HG02870 (cell line): ENCODE measurements at regions not wholly inside any gene's neighbourhood (a gene's known extent, or its start where the extent isn't known, plus 50 kb on each side); places are given as distances from the start of the nearest gene placed in this dataset.

Source experiments
- ATAC-seq: cut with Tn5 transposase; IDR thresholded peaks from one replicate; pipeline ENCODE4 v1.9.1; 2021; ENCODE audit warnings: mild to moderate bottlenecking, moderate library complexity; ENCODE audit not compliant: unreplicated experiment

GRCh38 chr5:67488885-67489284 lies 292.3 kb upstream of the CD180 start:
- ATAC-seq = no peak

GRCh38 chr5:67487862-67488261 lies 291.3 kb upstream of the CD180 start:
- no peak for ATAC-seq

- no peak for ATAC-seq
Observed at GRCh38 chr5:67483453-67484030, 286.9 kb upstream of the CD180 start.

- no peak for ATAC-seq
Observed at GRCh38 chr5:67481362-67481761, 284.8 kb upstream of the CD180 start.

DNA sequence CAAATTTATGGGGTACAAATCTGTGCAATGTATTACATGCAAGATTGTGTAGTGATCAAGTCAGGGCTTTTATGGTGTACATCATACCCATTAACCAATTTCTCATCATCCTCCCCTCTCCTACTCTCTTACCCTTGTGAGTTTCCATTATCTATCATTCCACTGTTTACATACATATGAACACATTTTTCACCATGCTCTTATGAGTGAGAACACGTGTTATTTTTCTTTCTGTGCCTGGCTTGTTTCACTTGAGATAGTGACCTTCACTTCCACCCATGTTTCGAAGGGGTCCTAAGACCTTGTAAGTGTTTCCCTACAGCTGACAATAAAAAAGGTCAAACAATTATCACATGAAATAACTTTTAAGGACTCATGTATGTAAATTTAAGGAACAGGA lies 281.7 kb upstream of the CD180 start:
- ATAC-seq = no peak

GRCh38 chr5:67476995-67477394 lies 280.4 kb upstream of the CD180 start:
- ATAC-seq = no peak

GRCh38 chr5:67476531-67476930 lies 279.9 kb upstream of the CD180 start:
- no peak for ATAC-seq

DNA sequence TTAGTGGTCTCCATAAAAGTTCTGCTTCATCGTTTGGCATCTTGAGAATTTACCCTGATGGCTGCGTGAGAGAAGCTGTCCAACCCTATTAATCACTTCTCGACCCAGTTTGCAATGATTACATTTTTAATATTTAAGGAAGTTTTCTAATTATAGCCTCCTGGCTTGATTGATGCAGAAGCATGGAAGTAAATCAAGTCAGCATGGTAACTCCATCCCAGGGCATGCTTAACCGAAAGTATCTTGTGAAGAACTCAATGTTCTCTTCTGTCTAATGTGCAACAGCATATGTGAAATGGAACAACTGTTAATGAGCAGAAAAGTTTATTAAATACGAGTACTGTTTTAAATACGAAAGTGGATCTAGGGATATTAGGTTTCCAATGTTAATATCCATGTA lies 278.9 kb upstream of the CD180 start:
- ATAC-seq = no peak

DNA sequence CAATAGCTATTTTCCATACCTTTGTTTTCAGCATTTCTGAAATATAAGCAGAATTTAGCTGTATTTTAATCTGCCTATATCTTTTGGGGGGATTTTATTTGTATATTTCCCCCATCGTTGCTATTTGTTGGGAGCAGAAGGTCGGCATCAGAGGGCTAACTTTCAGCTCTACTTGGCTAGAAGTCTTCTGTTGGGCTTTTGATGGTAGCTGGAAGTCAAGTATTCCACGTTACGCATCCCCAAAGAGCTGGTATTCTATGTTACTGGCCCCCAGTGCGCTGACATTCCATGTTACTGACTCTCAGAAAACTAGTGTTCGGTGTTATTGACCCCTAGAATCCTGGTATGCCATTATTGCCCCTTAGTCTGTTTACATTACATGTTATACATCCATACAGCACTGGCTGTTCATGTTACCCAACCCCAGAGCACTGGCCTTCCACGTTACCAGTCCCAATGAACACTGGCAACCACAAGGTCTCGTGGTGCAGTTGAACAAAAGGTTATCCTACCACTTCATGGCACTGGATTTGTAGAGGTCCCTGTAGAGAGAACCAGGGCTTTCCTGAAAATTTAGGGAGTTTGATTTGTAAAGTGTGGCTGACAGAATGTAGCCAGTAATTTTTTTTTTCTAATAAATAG lies 278.1 kb upstream of the CD180 start:
- ATAC-seq = no peak

- no peak for ATAC-seq
Observed at GRCh38 chr5:67467110-67467509, 270.5 kb upstream of the CD180 start.

DNA sequence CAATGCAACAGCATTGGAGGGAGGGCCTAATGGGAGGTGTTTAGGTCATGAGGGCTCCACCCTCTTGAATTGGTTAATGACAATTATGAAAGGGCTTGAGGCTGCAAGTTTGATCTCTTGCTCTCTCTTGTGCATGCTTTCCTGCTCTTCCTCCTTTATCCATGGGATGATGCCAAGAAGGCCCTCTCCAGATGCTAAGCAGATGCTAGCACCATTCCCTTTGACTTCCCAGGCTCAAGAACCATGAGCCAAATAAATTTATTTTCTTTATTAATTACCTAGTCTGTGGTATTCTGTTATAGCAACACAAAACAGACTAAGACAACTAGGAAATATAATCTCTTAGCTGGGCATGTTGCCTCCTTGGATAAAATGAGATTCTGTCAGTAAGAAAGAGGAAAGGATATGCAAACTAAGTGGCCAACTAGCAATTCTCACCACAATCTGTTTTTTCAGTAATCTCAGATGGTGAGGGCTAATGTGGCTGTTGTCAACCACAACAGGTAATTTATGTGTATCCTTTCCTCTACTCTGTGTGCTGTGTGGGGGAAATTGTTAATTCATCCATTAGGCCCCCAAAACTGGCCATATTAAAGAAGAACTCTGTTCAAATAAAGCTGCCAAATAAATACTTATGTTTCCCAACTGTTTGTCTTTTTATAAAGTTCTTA lies 269.1 kb upstream of the CD180 start:
- no peak for ATAC-seq

GRCh38 chr5:67462147-67462546 lies 265.5 kb upstream of the CD180 start:
- no peak for ATAC-seq

DNA sequence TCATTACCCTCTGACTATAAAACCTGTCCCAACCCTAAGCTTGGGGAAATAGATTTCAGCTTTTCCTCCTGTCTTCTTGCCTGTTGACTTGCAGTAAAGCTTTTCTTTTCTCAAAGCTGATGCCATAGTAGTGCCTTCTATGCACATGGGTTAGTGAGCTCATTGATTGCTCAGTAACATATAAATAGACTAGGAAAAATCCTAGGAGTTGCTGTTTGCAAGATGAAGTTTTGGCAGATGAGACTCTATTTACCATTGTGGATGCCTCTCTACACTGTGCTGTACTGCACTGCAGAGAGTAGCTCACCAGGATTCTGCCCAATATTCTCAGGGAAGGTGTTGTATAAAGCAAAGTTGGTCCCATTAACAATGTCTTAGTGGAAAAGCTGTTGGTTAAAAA lies 262.7 kb upstream of the CD180 start:
- no peak for ATAC-seq

DNA sequence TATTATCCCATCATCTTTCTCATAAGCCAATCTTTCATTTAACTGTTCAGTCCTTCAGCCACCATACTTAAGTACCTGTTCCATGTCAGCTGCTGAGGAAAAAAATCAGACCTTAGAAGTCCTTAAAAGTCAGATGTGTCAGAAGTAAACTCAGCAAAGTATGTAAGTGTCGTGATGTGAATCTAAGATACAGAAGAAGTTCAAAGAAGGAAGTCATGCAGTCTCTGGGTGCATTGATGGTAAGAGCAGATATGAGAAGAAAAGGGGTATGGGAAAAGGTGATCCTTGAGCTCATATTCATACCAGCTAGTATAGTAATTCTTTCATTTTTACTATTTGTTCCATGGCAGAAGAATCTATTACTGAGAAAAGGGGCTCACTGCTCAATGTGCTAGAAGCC lies 259.4 kb upstream of the CD180 start:
- ATAC-seq = no peak

- no peak for ATAC-seq
Observed at GRCh38 chr5:67454957-67455561, 258.5 kb upstream of the CD180 start.

DNA sequence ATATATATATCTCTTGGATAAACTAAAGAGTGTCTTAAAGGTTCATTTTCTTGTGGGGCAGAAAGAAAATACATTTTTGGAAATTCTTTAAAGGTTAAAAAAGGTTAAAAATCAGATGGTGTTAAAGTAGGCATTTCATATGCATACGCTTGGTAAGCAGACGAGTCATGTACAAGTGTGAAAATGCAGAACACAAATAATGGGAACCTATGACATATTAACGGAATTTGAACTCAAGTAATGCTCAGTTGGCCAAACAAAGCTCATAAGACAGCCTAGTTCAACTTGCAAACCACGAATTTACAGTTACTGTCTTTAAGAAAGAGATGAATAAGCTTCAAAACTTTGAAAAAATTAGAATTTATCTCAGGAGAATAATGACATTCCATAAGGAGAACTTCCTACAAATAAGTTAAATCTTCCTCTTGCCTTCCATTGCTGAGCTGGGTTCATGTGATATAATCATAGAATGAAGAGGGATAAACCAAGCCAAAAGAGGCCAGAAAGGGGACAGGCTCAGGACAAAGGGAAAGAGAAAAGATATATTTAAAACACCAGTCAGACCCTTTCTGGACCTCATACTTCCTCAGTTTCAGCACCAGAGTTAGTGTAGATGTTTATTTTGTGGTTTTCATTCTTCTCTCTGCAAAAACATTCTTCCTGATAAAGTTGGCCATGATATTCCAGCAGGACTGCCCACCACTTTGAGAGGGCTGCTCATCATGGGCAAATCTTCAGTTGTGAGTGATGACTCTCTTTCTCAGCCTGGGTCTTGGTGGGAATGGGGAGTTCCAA lies 256.7 kb upstream of the CD180 start:
- ATAC-seq = no peak

- no peak for ATAC-seq
Observed at GRCh38 chr5:67451640-67452279, 255.2 kb upstream of the CD180 start.

GRCh38 chr5:67447732-67448131 lies 251.1 kb upstream of the CD180 start:
- ATAC-seq = no peak

- no peak for ATAC-seq
Observed at GRCh38 chr5:67437905-67438845, 241.6 kb upstream of the CD180 start.

DNA sequence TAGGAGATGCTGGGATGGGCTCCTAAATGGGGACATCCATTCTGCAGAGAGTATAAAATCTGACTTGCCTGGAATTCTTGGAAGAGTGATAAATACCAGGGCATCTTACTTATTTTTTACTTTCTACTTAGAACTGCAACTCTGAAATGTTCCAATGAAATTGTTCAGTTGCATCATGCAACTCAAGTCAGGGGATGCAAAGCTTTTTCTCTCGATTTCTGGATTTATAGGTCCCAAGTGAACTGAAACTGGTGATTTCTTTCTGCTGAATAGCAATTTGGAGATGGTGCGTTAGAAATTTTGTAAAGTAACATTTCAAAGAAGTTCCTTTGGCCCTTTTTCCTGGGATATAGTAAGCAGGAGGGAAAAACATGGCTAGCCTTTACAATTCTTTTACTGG lies 238.4 kb upstream of the CD180 start:
- ATAC-seq = no peak
